Neural cell (in vitro differentiated cells): ENCODE measurements at regions not wholly inside any gene's neighbourhood (a gene's known extent, or its start where the extent isn't known, plus 50 kb on each side); places are given as distances from the start of the nearest gene placed in this dataset.

Experiments
- CTCF ChIP-seq: fragments of 450-650 bp; IDR thresholded peaks from 2 replicates; pipeline ENCODE4 v1.5.1; 2014; ENCODE audit warnings: antibody characterized with exemption, mild to moderate bottlenecking, moderate library complexity; ENCODE audit not compliant: poor library complexity, severe bottlenecking
- EZH2 ChIP-seq: fragments of 200-600, 300-800 bp; shearing (Covaris generic), sonication (generic); IDR thresholded peaks from 2 replicates; pipeline ENCODE4 v1.6.1; 2014; ENCODE audit warnings: antibody characterized with exemption, low read length, borderline replicate concordance, mild to moderate bottlenecking; ENCODE audit not compliant: insufficient read depth, poor library complexity, severe bottlenecking

- TF ChIP-seq EZH2 (no peak), CTCF (no peak)
Observed at GRCh38 chr6:81853975-81854374, 101.5 kb upstream of the TENT5A start.
